Stimulated activated CD8-positive, alpha-beta memory T cell treated with anti-CD3 and anti-CD28 coated beads, Interleukin-4, amount 100 ng/mL, for 4 hours (primary cell): ENCODE measurements at regions not wholly inside any gene's neighbourhood (a gene's known extent, or its start where the extent isn't known, plus 50 kb on each side); places are given as distances from the start of the nearest gene placed in this dataset.

ENCODE experiments used
- DNase-seq, 2 donors: peaks; one replicate each; pipeline ENCODE4 v3.0.0-alpha.2; 2020; ENCODE audit warnings: low read depth in 2 of 2, low spot score in 1 of 2

GRCh38 chr10:2744547-2745200 is 322.7 kb upstream of the PFKP start:
- DNase-seq = no peak

DNA sequence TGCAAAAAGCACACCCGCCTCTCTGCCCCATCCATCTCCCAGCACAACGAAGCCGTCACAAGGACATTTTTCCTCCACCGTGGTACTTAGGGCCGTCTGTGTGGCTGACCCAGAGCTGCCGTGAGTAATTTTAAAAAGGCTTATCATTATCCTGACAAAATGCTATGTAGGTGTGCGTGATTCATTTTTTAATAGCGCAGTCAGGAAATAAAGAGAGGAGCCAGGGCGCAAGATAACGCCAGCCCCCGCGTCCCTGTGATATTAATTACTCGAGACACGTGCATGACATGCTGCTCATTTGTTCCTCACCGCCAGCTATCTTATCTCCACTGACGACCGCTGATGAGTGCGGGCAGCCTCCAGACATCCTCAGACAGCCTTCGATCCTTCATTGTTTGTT is 332.7 kb upstream of the PFKP start:
- no peak for DNase-seq

GRCh38 chr10:2733278-2733963 is 333.9 kb upstream of the PFKP start:
- DNase-seq = no peak

- no peak for DNase-seq
These were observed 335.4 kb upstream of the PFKP start for GRCh38 chr10:2731940-2732339.

DNA sequence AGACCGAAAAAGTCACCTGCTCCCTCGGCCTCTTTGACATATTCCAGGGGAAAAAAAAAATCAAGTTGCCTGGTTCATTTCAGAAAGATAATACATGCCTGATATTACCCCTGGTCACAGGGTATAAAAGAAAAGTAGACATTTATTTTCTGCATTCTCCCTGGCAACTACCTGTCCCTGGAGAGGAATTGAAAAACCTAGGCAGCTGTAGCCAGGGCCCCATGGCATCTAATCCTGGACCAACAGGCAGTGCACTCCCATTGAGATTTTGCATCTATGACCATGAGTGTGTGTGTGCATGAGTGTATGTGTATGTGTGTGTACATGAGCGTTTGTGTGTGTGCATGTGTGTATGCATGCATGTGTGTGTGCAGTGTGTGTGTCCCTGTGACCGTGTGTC is 338.2 kb upstream of the PFKP start:
- no peak for DNase-seq

DNA sequence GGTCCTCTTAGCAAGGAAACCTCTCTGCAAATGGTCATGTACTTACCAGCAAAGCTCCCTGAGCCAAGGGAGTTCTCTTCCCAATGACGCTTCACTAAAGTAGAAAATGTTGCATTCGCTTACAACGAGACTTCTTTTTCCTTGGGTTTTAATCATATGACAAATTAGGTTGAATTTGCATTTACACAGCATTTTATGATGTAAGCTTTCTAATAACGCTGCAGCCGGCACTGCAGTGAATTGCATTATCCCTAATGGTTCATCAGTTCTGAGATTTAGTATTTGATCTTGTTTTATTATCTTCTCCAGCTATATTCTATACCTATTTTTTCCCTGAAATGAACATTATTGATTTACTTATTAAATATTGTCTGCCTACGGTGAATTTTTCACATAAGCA is 339.3 kb upstream of the PFKP start:
- DNase-seq = no peak

DNA sequence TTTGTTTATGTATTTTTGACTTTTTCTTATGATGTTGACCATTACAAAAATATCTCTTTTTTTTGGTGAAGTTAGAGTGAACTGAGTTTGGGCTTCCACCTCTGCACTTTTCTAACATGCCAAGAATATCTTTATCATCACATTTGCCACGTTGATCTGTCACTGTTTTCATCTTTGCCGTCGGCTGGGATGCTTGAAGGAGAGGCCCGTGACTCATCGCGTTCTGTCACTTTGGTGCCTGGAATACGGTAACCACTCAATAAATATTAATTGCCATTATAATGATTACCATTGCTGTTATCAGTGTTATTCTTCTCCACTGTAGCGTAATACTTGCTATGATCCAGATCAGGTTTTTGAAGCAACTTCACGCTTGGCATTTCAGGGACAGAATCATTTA is 350.8 kb upstream of the PFKP start:
- DNase-seq = no peak

- DNase-seq = no peak
These were observed 352.8 kb upstream of the PFKP start for GRCh38 chr10:2714597-2714996.

DNA sequence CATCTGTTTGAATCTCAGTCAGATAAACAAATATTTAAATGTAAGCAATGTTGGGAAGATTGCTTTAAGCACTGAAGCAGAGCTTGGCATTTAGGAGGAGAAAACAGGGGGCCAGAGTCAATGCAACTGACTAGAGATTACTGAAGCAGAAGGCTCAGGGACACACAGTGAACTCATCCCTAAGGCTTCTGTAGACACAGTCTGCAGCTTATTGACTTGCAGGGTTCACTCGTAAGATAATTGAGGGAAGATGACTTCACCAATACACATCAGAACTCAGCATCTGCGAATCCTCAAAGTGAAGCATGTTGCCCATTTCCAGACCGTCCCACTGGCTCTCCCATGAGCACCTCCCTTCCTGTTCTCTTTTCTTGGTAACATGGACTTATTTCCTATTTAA is 363.4 kb upstream of the PFKP start:
- no peak for DNase-seq

DNA sequence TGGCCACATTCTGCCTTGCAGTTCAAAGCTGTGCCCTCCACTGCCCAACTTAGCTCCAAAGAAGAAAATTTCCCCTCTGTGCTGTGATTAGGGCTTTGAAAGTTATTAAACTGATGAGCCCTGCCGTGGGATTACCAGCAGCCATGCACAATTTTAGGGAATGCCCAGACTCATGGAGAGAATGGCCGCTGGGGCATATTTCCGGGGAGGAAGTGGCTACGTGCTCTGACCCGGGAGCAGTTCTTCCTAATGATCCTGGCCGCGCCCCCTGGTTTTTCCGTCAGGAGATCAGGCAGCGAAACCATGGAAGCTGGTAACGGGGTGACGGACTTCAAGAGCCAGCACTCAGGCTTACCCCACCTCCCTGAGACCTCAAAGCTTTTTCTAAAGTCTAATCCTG is 365.5 kb upstream of the PFKP start:
- DNase-seq = no peak

- no peak for DNase-seq
These were observed 366.6 kb upstream of the PFKP start for GRCh38 chr10:2700626-2701305.

- DNase-seq = no peak
These were observed 378.4 kb upstream of the PFKP start for GRCh38 chr10:2688958-2689357.

DNA sequence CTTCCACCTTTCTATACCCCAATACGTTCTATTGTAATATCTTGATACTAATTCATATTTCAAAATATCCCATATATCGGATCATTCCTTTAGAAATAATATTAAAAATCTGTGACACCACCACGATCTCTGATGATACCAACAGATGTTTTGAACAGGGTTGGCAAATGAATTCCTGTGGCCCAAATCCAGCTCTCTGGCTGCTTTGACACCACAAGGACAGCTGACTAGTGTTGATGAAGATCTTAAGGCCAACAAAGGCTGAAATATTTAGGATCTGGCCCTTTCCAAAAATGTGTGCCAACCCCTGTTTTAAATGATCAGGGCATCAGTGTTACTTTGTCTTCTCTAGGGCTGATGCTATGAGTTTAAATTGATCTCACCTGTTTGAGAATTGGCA is 380.7 kb upstream of the PFKP start:
- no peak for DNase-seq

GRCh38 chr10:2682491-2682890 is 384.9 kb upstream of the PFKP start:
- DNase-seq = no peak

GRCh38 chr10:2681891-2682290 is 385.5 kb upstream of the PFKP start:
- DNase-seq = no peak

DNA sequence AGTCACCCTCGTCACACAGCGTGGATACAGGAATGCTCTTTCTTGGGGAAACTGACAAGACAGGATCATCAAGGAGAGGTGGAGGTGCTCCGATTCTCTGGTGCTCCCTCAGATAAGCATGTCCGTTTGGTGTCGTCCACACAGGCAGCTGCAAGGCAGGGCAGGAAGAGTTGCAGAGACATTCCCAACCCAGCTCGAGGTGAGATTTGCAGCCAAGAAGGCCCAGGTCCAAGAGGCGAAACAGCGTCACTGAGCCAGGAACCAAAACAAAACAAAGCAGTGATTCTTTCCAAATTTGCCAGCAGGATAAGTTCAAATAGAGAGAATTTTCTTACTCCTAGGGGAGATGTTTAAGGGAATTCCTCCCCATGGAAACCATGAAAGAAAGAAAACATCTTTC is 386.5 kb upstream of the PFKP start:
- DNase-seq = no peak

- no peak for DNase-seq
These were observed 387.7 kb upstream of the PFKP start for GRCh38 chr10:2679646-2680045.

- no peak for DNase-seq
These were observed 390.9 kb upstream of the PFKP start for GRCh38 chr10:2676455-2676854.

DNA sequence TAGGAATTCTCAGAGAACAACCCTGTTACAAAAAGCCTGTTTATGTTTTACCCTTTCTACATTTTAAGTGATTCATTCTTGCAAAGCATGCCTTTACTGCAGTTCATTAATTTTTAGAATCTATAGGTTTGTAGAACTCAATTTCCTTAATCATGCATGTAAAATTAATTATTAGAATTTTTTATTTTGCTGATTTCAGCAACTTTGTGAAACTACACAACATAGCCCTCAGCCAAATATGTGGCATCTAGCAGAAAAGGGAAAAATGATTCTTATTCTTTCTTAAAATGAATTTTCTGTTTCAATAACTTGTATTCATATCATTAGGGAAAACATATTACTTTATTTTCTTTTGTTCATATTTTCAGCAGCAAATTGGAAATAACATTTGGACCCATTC is 392.9 kb upstream of the PFKP start:
- no peak for DNase-seq

- DNase-seq = no peak
These were observed 396.5 kb upstream of the PFKP start for GRCh38 chr10:2670864-2671263.

DNA sequence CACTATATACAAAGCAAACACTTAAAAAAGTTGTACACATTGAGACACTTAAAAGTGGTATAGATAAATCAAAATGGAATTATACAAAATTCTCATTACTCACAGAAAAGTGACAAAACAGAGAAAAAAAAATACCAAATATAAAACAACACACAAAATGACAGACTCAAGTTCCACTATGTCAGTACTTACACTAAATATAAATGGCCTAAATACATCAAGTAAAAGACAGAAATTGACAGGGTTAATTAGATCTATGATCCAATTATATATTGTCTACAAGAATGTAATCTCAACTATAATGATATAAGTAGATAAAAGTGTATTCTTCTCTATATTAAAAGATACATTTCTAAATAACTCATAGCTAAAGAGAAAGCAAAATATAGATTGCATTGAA is 401.6 kb upstream of the PFKP start:
- no peak for DNase-seq

DNA sequence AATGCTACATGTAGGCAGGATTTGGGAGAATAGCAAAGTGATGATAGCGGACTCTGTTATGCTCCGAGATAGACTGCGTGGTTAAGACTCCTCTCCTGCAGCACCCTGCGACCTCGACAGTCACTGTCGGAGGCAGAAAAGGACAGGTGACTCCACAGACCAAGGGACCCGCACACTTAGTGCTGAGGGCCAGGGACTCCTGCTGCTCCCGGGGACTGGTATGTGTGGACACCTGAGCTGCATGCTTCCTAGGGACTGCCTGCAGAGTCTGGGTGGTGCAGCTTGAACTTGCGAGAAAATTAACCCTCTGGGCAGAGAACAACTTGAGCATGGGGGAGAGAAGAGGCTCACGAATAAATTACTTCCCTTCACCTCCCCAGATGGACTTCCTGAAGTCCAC is 407.1 kb upstream of the PFKP start:
- DNase-seq = no peak
